H7 (cell line): ENCODE measurements at regions not wholly inside any gene's neighbourhood (a gene's known extent, or its start where the extent isn't known, plus 50 kb on each side); places are given as distances from the start of the nearest gene placed in this dataset.
A peak's percentile ranks its signal among the peaks of the same experiment; 100 is the strongest.

Experiments
- DNase-seq: peaks from one replicate; pipeline ENCODE4 v3.0.0; 2012
- H3K27me3 ChIP-seq: 2 replicates; pipeline ENCODE4 v1.6.0; 2011; ENCODE audit warnings: mild to moderate bottlenecking, low read length; ENCODE audit not compliant: control insufficient read depth, insufficient read depth
- H3K36me3 ChIP-seq: replicated peaks from 2 replicates; pipeline ENCODE4 v1.5.1; 2011; ENCODE audit warnings: low read length; ENCODE audit not compliant: control insufficient read depth, insufficient read depth
- H3K4me3 ChIP-seq: 2 replicates; pipeline ENCODE4 v1.5.1; 2011; ENCODE audit warnings: low read depth, mild to moderate bottlenecking, control low read depth, low read length, moderate library complexity; ENCODE audit not compliant: insufficient read depth

GRCh38 chr9:103761466-103761865 is 332.6 kb upstream of the SMC2 start:
- no peaks in the 10 kb centered on the region for H3K27me3 ChIP-seq
- H3K36me3 ChIP-seq = no peaks in the 10 kb centered on the region
- H3K4me3 ChIP-seq = no peak overlapping the region
- no peak for DNase-seq

GRCh38 chr9:103789686-103790085 is 304.4 kb upstream of the SMC2 start:
- DNase-seq = no peak
- Histone ChIP-seq H3K36me3 (no peaks in the 10 kb centered on the region), H3K4me3 (no peak overlapping the region), H3K27me3 (no peaks in the 10 kb centered on the region)

DNA sequence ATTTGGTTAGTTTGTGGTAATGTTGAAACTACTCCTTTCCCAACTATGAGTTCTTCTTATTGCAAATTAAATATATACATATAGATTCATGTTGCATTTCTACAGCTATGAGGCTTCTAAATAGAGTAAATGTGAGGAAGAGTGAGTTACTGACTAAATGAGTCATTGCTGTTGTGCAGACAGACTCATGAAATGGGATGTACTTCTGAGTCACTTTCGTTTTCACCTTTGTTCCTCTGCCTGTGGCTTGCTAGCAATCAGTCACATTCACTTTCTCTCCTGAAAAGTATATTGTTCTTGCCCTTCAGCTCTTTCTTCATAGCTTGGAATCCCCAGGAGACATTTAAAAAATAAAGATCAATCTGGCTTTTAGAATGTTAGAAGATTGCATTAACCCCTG is 295.5 kb upstream of the SMC2 start:
- Histone ChIP-seq H3K36me3 (no peaks in the 10 kb centered on the region), H3K27me3 (no peaks in the 10 kb centered on the region), H3K4me3 (no peak overlapping the region)
- DNase-seq = no peak

DNA sequence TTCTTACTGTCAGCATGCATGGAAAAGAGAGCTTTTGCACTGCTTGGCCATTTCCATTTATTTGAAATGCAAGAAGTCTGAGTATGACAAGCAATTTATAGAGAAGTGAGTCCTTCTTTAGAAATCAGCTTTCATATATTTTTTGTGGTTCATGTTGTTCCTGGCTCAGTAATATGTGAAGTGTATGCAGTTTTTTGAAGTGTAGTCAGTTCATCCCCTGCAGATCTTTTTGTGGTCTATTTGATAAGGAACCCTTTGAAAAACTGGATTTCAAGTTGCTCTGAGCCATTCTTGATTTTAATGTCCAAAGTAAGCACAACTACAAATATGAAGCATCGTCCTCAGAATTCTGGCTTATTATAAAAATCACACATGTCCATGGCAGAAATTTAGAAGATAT is 294.1 kb upstream of the SMC2 start:
- H3K4me3 ChIP-seq = no peak overlapping the region
- H3K27me3 ChIP-seq = no peaks in the 10 kb centered on the region
- H3K36me3 ChIP-seq = no peaks in the 10 kb centered on the region
- no peak for DNase-seq

DNA sequence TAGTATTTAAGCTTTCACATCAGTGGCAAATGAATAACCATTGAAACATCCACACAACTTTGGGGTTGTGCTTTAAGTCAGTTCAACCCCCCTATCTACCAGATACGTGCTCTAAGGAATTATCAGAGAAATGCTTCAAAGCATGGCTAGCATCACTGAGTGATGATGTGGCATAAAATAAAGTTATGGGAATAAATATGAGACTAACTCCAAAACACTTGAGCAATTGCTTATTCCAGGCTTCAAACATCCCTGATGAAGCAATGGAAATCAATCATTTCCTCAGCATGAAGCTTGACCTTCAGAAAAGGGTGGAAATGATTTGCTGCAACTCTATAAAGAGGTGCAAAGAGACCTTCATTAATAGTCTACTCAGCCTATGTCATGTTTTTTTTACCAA is 292.0 kb upstream of the SMC2 start:
- Histone ChIP-seq H3K36me3 (no peaks in the 10 kb centered on the region), H3K27me3 (no peaks in the 10 kb centered on the region)
- DNase-seq = no peak

GRCh38 chr9:103803245-103803644 is 290.9 kb upstream of the SMC2 start:
- H3K27me3 ChIP-seq = no peaks in the 10 kb centered on the region
- H3K4me3 ChIP-seq = no peak overlapping the region
- no peak for DNase-seq
- H3K36me3 ChIP-seq = no peaks in the 10 kb centered on the region

More for the DNA sequence above, 292.0 kb upstream of the SMC2 start:
- H3K4me3 ChIP-seq = no peak overlapping the region

DNA sequence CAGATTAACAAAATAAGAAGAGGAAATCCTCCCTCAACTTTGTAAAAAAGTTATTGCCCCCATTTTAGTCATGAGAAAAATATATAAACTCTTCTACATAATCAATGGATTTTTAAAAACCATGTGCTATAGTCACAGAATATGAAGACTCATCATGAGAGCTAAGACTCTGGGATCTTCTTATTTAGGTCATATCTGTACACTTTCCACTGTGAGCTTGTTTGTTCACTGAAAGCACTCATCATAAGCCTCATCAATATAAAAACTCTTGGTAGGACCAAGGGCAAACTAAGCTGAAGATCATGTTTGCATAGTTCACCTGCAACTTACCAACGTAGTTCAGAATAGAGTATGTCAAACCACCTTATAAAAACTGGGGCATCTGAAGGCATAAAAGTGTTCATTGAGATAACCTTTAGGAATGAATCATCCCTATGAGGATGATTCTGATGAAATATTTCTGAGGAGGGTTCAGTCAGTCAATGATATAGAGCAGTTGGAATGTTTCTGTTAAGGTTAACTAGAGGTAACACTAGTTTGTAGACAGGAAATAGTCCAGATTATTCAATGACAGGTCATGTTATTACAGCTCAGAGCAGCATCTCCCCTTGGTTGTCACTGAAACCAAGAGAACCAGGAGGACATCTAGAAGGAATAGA is 289.9 kb upstream of the SMC2 start:
- Histone ChIP-seq H3K4me3 (no peak overlapping the region), H3K36me3 (no peaks in the 10 kb centered on the region), H3K27me3 (no peaks in the 10 kb centered on the region)
- no peak for DNase-seq

- no peaks in the 10 kb centered on the region for H3K27me3 ChIP-seq
- no peak overlapping the region for H3K4me3 ChIP-seq
- DNase-seq = no peak
- H3K36me3 ChIP-seq = no peaks in the 10 kb centered on the region
Observed at GRCh38 chr9:103809745-103810144, 284.4 kb upstream of the SMC2 start.

GRCh38 chr9:103811462-103811861 is 282.6 kb upstream of the SMC2 start:
- Histone ChIP-seq H3K36me3 (no peaks in the 10 kb centered on the region), H3K27me3 (no peaks in the 10 kb centered on the region), H3K4me3 (no peak overlapping the region)
- DNase-seq = no peak

GRCh38 chr9:103816146-103816545 is 278.0 kb upstream of the SMC2 start:
- Histone ChIP-seq H3K27me3 (no peaks in the 10 kb centered on the region), H3K36me3 (no peaks in the 10 kb centered on the region), H3K4me3 (no peak overlapping the region)
- DNase-seq = no peak

DNA sequence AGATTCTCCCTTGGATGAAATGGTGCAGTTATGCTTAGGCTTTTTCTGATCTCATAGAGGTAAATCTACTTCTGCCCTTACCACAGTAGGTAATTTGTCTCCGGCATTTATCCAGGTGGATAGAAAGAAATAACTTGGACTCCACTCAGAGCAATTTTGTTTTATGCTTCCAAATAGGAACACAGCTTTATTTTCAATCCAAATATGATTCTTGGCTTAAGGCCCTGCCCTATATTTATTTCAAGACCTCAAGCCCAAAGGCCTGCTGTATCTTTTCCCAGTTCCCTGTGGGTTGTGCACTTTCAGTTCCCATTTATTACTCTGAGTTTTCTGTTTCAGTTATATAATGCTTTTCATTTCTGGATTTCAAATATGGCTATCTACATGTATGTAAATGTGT is 274.2 kb upstream of the SMC2 start:
- DNase-seq = no peak
- no peaks in the 10 kb centered on the region for H3K27me3 ChIP-seq
- H3K36me3 ChIP-seq = no peaks in the 10 kb centered on the region
- H3K4me3 ChIP-seq = no peak overlapping the region

GRCh38 chr9:103821115-103821514 is 273.0 kb upstream of the SMC2 start:
- no peaks in the 10 kb centered on the region for H3K36me3 ChIP-seq
- no peaks in the 10 kb centered on the region for H3K27me3 ChIP-seq
- no peak for DNase-seq
- no peak overlapping the region for H3K4me3 ChIP-seq

- Histone ChIP-seq H3K27me3 (no peaks in the 10 kb centered on the region), H3K4me3 (no peak overlapping the region), H3K36me3 (no peaks in the 10 kb centered on the region)
- DNase-seq = peak; percentile 4
Observed at GRCh38 chr9:103837940-103838339, 256.2 kb upstream of the SMC2 start.

DNA sequence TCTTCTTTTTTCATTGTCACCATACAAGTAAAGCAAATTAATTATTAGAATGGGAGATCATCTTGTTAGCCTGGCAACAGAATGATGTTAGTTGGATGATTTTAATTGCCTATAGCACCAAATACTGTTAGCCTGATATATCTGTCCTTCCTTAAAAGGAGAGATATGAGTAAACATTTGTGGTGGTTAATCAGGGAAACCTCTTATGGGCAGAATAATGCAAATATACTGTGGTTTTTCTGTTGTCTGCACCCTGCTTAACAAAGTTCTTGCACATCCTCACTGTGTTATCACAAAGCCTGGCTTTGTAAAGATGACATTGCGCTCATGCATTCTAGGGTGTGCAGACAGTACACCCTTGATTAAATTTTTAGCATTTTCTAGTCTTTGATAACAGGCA is 254.9 kb upstream of the SMC2 start:
- Histone ChIP-seq H3K4me3 (no peak overlapping the region), H3K27me3 (no peaks in the 10 kb centered on the region), H3K36me3 (no peaks in the 10 kb centered on the region)
- no peak for DNase-seq

GRCh38 chr9:103867886-103868285 is 226.2 kb upstream of the SMC2 start:
- Histone ChIP-seq H3K27me3 (no peaks in the 10 kb centered on the region), H3K36me3 (no peaks in the 10 kb centered on the region), H3K4me3 (no peak overlapping the region)
- no peak for DNase-seq

DNA sequence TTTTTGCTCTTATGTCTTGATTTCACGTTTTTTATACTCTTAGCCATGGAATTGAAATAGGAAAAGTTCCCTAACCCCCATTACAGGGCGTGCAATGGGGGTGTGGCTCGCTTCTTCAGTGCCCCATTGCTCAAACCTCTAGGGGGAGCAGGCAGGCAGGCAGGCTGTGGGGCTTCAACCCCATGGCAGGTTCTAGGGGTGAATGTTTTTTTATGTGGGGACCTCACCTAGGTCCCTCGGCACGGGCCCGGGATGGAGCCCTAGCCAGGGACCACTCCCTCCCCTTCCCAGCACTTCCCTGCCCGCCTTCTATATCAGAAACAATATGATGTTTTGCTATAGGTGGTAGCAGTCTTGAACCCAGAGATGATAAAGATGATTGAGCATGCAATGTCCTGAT is 221.3 kb upstream of the SMC2 start:
- peak; percentile 2 for DNase-seq
- H3K36me3 ChIP-seq = no peaks in the 10 kb centered on the region
- no peak overlapping the region for H3K4me3 ChIP-seq
- no peaks in the 10 kb centered on the region for H3K27me3 ChIP-seq
